Nephron progenitor cell (in vitro differentiated cells): ENCODE measurements at regions not wholly inside any gene's neighbourhood (a gene's known extent, or its start where the extent isn't known, plus 50 kb on each side); places are given as distances from the start of the nearest gene placed in this dataset.

Experiments
- DNase-seq: peaks from one replicate; pipeline ENCODE4 v3.0.0; 2021
- H3K27ac Mint-ChIP-seq: 2 replicates; pipeline ENCODE4 v1.8.0; 2021; ENCODE audit warnings: mild to moderate bottlenecking, moderate library complexity, mixed read lengths
- H3K27me3 Mint-ChIP-seq: 2 replicates; pipeline ENCODE4 v1.8.0; 2021; ENCODE audit warnings: mild to moderate bottlenecking, low read depth, mixed read lengths; ENCODE audit not compliant: poor library complexity
- H3K36me3 Mint-ChIP-seq: 2 replicates; pipeline ENCODE4 v1.8.0; 2021; ENCODE audit warnings: low read depth, mixed read lengths
- H3K4me1 Mint-ChIP-seq: 2 replicates; pipeline ENCODE4 v1.8.0; 2021; ENCODE audit warnings: mixed read lengths
- H3K4me3 Mint-ChIP-seq: 2 replicates; pipeline ENCODE4 v1.8.0; 2021; ENCODE audit warnings: mild to moderate bottlenecking, moderate library complexity, mixed read lengths
- H3K9me3 Mint-ChIP-seq: 2 replicates; pipeline ENCODE4 v1.8.0; 2021; ENCODE audit warnings: mild to moderate bottlenecking, moderate library complexity, mixed read lengths
- TF ChIP-seq, protein P1 (sequence below): fragments of 200-600 bp; sonication (generic); IDR thresholded peaks from 2 replicates; pipeline ENCODE4 v1.5.0; 2021; ENCODE audit warnings: antibody characterized with exemption

DNA sequence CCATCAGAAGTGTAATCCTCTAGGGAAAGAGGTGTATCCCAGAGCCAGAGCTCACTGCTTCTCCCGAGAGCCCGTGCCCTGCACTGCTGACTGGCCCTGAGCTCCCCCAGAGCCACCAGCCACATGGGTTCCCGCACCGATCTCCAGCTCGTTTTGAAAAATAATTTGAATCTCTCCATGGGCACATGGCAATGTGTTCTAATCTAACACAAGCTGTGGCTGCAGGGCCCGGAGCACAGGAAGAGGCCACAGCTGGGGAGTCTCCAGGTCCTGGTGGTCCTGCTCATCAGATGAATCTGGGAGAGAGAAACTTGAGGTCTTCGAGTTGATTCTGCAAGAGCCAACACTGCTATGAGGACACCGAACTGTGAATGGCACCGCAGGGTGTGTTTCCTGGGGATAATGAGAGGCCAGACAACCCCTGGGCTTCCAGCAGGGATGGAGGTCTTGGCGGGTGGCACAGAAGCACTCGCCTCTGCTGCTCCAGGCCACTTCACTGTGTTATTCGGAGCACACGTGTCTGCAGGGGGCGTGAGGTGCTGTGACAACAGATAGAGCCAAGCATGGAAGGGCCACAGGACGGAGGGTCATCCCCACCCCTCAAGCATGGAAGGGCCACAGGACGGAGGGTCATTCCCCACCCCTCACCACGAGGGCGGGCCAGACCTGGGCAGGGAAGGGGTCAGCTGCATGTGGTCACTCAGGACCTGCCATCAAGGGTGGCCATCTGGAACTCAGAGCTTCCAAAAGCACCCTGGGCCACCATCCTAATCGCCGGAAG is 196.8 kb downstream of the NDUFA10 start:
- H3K4me1 Mint-ChIP-seq: peaks cover 58% of the 10 kb centered on the region
- DNase-seq: no peak
- peaks cover 10% of the 10 kb centered on the region for H3K9me3 Mint-ChIP-seq
- H3K4me3 Mint-ChIP-seq: no peak overlapping the region
- H3K36me3 Mint-ChIP-seq: no peaks in the 10 kb centered on the region
- H3K27ac Mint-ChIP-seq: no peak overlapping the region
- TF ChIP-seq, protein P1, sequence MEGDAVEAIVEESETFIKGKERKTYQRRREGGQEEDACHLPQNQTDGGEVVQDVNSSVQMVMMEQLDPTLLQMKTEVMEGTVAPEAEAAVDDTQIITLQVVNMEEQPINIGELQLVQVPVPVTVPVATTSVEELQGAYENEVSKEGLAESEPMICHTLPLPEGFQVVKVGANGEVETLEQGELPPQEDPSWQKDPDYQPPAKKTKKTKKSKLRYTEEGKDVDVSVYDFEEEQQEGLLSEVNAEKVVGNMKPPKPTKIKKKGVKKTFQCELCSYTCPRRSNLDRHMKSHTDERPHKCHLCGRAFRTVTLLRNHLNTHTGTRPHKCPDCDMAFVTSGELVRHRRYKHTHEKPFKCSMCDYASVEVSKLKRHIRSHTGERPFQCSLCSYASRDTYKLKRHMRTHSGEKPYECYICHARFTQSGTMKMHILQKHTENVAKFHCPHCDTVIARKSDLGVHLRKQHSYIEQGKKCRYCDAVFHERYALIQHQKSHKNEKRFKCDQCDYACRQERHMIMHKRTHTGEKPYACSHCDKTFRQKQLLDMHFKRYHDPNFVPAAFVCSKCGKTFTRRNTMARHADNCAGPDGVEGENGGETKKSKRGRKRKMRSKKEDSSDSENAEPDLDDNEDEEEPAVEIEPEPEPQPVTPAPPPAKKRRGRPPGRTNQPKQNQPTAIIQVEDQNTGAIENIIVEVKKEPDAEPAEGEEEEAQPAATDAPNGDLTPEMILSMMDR: no peak
- peaks cover 17% of the 10 kb centered on the region for H3K27me3 Mint-ChIP-seq

DNA sequence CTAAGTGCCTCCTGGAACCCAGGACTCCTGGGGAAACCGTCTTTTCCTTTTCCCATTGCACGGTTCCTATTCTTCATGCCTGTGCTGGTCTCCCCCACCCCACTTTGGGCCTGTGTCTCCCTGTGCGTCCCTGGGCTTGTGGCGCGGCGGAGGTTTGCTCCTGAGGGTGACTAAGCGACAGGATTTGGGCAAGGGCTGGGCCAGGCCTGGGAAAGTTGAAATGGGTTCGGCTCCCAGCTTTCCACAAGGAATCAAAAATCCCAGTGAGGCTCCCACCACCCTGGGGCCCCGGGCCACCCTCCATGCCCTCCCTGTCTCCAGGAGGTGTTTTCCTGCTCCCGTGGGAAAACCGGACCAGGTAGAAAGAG is 197.6 kb downstream of the NDUFA10 start:
- Mint-ChIP-seq H3K4me3 (no peak overlapping the region), H3K9me3 (peaks cover 10% of the 10 kb centered on the region), H3K36me3 (no peaks in the 10 kb centered on the region), H3K27ac (no peak overlapping the region), H3K27me3 (peaks cover 13% of the 10 kb centered on the region), H3K4me1 (peaks cover 67% of the 10 kb centered on the region)
- no peak for DNase-seq
- TF ChIP-seq, protein P1: no peak

DNA sequence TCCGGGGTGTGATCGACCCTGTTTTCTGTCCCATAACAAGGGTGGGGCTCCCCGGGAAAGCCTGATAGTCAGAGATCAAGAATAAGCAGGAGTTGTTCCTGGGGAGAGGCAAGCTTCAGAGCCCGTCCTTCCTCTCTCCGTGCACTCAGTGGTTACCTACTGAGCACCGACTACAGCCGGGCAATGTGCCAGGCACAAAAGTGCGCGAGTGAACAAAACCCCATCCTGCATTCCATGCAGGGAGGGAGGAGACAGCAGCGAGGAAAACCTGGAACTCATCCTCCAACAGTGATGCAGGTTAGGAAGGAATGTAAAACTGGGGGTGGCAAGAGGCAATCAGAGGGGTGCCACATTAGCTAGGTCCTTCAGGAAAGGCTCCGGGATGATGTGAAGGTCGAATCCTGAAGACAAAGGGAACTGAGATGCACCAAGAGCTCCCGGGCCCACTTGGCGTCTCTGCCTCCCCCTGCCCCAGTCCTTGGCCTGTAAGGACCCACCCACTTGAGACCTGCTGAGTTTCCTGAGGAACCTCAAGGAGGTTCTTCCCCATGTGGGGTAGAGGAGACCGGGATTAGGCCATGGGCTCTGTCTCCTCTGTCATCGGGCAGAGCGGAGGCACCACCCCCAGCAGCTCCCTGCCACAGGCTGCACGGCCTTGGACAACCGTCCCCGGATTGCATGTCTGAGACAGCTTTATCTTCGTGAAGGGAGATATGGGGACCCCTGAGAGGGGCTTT is 198.2 kb downstream of the NDUFA10 start:
- DNase-seq: no peak
- Mint-ChIP-seq H3K9me3 (peaks cover 4% of the 10 kb centered on the region), H3K36me3 (no peaks in the 10 kb centered on the region), H3K27me3 (peaks cover 16% of the 10 kb centered on the region), H3K4me3 (no peak overlapping the region), H3K4me1 (peaks cover 67% of the 10 kb centered on the region), H3K27ac (no peak overlapping the region)
- TF ChIP-seq, protein P1: no peak

DNA sequence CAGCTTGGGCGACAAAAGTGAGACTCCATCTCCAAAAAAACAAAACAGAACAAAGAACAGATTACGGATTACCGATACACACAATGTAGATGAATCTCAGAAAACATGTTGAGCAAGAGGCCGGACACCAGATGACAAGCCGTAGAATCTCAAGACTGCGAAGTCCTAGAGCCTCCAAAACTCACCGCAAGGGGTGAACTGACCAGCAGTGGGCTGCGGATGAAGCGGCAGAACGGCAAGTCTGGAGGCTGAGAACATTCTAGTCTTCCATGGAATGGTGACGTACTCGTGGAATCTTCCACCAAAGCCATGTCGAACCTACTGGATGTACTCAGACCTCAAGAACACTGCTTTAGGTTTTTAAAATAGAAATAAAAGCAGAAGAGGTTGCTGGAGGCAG is 198.8 kb downstream of the NDUFA10 start:
- Mint-ChIP-seq H3K27me3 (peaks cover 16% of the 10 kb centered on the region), H3K27ac (no peak overlapping the region), H3K4me1 (peaks cover 67% of the 10 kb centered on the region), H3K9me3 (no peaks in the 10 kb centered on the region), H3K4me3 (no peak overlapping the region), H3K36me3 (no peaks in the 10 kb centered on the region)
- TF ChIP-seq, protein P1: no peak
- DNase-seq: no peak

DNA sequence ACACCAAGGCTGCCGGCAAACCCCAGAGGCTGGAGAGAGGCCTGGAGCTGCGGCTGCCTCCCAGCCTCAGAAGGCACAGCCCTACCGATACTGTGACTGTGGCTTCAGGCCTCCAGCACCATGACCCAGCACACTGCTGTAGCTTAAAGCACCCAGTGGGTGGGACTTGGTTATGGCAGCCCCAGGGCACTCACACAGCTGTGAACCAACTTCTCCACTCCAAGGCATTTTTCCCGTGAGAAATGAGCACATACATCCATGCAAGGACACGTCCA is 199.5 kb downstream of the NDUFA10 start:
- DNase-seq: no peak
- no peak overlapping the region for H3K27ac Mint-ChIP-seq
- TF ChIP-seq, protein P1: no peak
- H3K4me1 Mint-ChIP-seq: peaks cover 64% of the 10 kb centered on the region
- no peaks in the 10 kb centered on the region for H3K36me3 Mint-ChIP-seq
- H3K27me3 Mint-ChIP-seq: peaks cover 20% of the 10 kb centered on the region
- H3K9me3 Mint-ChIP-seq: no peaks in the 10 kb centered on the region
- H3K4me3 Mint-ChIP-seq: no peak overlapping the region
